ENCODE measurements at regions not wholly inside any gene's neighbourhood (a gene's known extent, or its start where the extent isn't known, plus 50 kb on each side); places are given as distances from the start of the nearest gene placed in this dataset.

- no peak for TF ChIP-seq ESRRA (IDR thresholded peaks at IDR 0.05; ENCODE audit: low read length)
- TF ChIP-seq RELB (IDR thresholded peaks at IDR 0.05; ENCODE audit: low read depth), result no peak
- TF ChIP-seq EP300 (IDR thresholded peaks at IDR 0.05; ENCODE audit: borderline replicate concordance in 1 of 2, control insufficient read depth in 1 of 2, low read depth in 2 of 2, low read length in 2 of 2), result no peak
- no peak for TF ChIP-seq GABPA (IDR thresholded peaks at IDR 0.05; ENCODE audit: low read depth)
- no peak for TF ChIP-seq TBL1XR1 (IDR thresholded peaks at IDR 0.05; ENCODE audit: low read depth, low read length)
- no peak for TF ChIP-seq POLR2AphosphoS2 (IDR thresholded peaks at IDR 0.05; ENCODE audit: low read depth, low read length)
- no peak for TF ChIP-seq YY1 (IDR thresholded peaks at IDR 0.05; ENCODE audit: low read depth, low read length)
- no peak for TF ChIP-seq EGR1 (IDR thresholded peaks at IDR 0.05; ENCODE audit: borderline replicate concordance in 1 of 2, low read depth in 2 of 2, low read length in 2 of 2)
- no peak for TF ChIP-seq NFYA (IDR thresholded peaks at IDR 0.05; ENCODE audit: borderline replicate concordance, low read depth, low read length)
- no peak for TF ChIP-seq KLF5 (IDR thresholded peaks at IDR 0.05; ENCODE audit: partially characterized antibody)
- TF ChIP-seq NR2C1 (IDR thresholded peaks at IDR 0.05), result no peak
- no peak for TF ChIP-seq GATAD2B (conservative IDR thresholded peaks at IDR 0.05; ENCODE audit: low read depth)
Measured at GRCh38 chr5:74257060-74257527, 383.4 kb downstream of the ENC1 start (continued).
